ENCODE measurements at regions not wholly inside any gene's neighbourhood (a gene's known extent, or its start where the extent isn't known, plus 50 kb on each side); places are given as distances from the start of the nearest gene placed in this dataset.

DNA sequence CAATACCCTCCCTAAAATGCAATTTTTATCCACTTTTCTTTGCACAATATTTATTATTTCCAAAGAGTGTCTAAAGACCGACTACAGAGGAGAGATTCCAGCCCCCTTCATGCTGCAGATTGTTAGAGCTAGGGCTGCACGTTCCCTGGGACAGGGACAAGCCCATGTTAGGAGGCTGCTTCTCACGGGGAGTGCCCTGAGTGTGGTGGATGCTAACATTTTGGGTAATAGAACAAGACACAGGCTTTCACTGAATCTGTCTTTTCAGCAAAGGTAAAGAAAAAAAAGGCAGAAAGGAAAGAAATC, 125.4 kb downstream of the RIPK4 start:
- no peak overlapping the region for H3K4me3 ChIP-seq
- no peaks in the 10 kb centered on the region for H3K4me1 ChIP-seq (ENCODE audit: low read depth)
- no peak for ATAC-seq
- intact Hi-C loops (cut with DNase I, micrococcal nuclease), result no loop called here
- H3K36me3 ChIP-seq (ENCODE audit: low read depth), result no peaks in the 10 kb centered on the region
- TF ChIP-seq, protein P1, sequence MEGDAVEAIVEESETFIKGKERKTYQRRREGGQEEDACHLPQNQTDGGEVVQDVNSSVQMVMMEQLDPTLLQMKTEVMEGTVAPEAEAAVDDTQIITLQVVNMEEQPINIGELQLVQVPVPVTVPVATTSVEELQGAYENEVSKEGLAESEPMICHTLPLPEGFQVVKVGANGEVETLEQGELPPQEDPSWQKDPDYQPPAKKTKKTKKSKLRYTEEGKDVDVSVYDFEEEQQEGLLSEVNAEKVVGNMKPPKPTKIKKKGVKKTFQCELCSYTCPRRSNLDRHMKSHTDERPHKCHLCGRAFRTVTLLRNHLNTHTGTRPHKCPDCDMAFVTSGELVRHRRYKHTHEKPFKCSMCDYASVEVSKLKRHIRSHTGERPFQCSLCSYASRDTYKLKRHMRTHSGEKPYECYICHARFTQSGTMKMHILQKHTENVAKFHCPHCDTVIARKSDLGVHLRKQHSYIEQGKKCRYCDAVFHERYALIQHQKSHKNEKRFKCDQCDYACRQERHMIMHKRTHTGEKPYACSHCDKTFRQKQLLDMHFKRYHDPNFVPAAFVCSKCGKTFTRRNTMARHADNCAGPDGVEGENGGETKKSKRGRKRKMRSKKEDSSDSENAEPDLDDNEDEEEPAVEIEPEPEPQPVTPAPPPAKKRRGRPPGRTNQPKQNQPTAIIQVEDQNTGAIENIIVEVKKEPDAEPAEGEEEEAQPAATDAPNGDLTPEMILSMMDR (IDR thresholded peaks at IDR 0.05), result no peak
- no peaks in the 10 kb centered on the region for H3K9me3 ChIP-seq
- no peak for DNase-seq

GRCh38 chr21:41640748-41641509, 125.9 kb downstream of the RIPK4 start:
- H3K36me3 ChIP-seq (ENCODE audit: low read depth), result no peaks in the 10 kb centered on the region
- DNase-seq, result no peak
- TF ChIP-seq, protein P1 (IDR thresholded peaks at IDR 0.05), result no peak
- no peaks in the 10 kb centered on the region for H3K4me1 ChIP-seq (ENCODE audit: low read depth)
- no peaks in the 10 kb centered on the region for H3K9me3 ChIP-seq
- intact Hi-C loops (cut with DNase I, micrococcal nuclease), result no loop called here
- no peak for ATAC-seq
- no peak overlapping the region for H3K4me3 ChIP-seq

GRCh38 chr21:41639766-41640165, 127.1 kb downstream of the RIPK4 start:
- Histone ChIP-seq H3K4me1 (ENCODE audit: low read depth) (no peaks in the 10 kb centered on the region), H3K9me3 (no peaks in the 10 kb centered on the region), H3K36me3 (ENCODE audit: low read depth) (no peaks in the 10 kb centered on the region), H3K4me3 (no peak overlapping the region)
- intact Hi-C loops (cut with DNase I, micrococcal nuclease), result loop anchor here in 1 of 2 donors (10.0 kb wide), 1 partner anchor 135 kb away; no protein-coding TSS in a partner anchor
- TF ChIP-seq, protein P1 (IDR thresholded peaks at IDR 0.05), result no peak
- no peak for ATAC-seq
- DNase-seq, result no peak

DNA sequence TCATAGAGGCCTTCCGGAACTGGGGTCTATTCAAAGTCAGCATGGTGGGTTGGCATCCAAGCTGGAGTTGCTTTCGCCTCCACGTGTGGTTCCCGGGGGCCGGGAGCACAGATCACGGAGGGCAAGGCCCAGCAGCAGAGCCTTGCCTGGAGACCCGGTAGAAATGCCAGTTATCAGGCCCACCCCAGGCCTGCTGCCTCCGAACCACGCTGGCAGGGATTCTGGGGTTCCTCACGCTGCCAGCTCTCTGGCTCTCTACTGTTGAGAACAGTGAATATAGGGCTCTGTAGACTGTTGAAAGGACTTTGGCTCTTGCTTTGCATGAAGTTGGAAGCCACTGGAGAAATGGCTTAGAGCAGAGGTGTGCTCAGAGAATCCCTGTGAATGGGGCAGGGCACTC, 127.5 kb downstream of the RIPK4 start:
- no peak overlapping the region for H3K4me3 ChIP-seq
- TF ChIP-seq, protein P1 (IDR thresholded peaks at IDR 0.05), result no peak
- intact Hi-C loops (cut with DNase I, micrococcal nuclease), result loop anchor here in 1 of 2 donors (10.0 kb wide), 1 partner anchor 135 kb away; no protein-coding TSS in a partner anchor
- DNase-seq (no peak), ATAC-seq (no peak)
- H3K4me1 ChIP-seq (ENCODE audit: low read depth), result no peaks in the 10 kb centered on the region
- no peaks in the 10 kb centered on the region for H3K36me3 ChIP-seq (ENCODE audit: low read depth)
- no peaks in the 10 kb centered on the region for H3K9me3 ChIP-seq

GRCh38 chr21:41638201-41638790, 128.6 kb downstream of the RIPK4 start:
- H3K4me3 ChIP-seq, result no peak overlapping the region
- TF ChIP-seq, protein P1 (IDR thresholded peaks at IDR 0.05), result no peak
- intact Hi-C loops (cut with DNase I, micrococcal nuclease), result loop anchor here in 1 of 2 donors (10.0 kb wide), 1 partner anchor 137 kb away; no protein-coding TSS in a partner anchor
- H3K9me3 ChIP-seq, result no peaks in the 10 kb centered on the region
- DNase-seq (no peak), ATAC-seq (no peak)
- no peaks in the 10 kb centered on the region for H3K36me3 ChIP-seq (ENCODE audit: low read depth)
- H3K4me1 ChIP-seq (ENCODE audit: low read depth), result no peaks in the 10 kb centered on the region
